ENCODE measurements at regions not wholly inside any gene's neighbourhood (a gene's known extent, or its start where the extent isn't known, plus 50 kb on each side); places are given as distances from the start of the nearest gene placed in this dataset.

- Mint-ChIP-seq H3K27me3 (ENCODE audit: low read depth, unreplicated experiment) (no peaks in the 10 kb centered on the region), H3K4me3 (ENCODE audit: unreplicated experiment) (no peak overlapping the region), H3K36me3 (ENCODE audit: low read depth, unreplicated experiment) (no peaks in the 10 kb centered on the region), H3K27ac (ENCODE audit: unreplicated experiment) (no peak overlapping the region), H3K4me1 (ENCODE audit: low read depth, unreplicated experiment) (peaks cover 5% of the 10 kb centered on the region), H3K9me3 (ENCODE audit: unreplicated experiment) (peaks cover 2% of the 10 kb centered on the region)
- Histone ChIP-seq H3K4me3 (ENCODE audit: insufficient read depth, low read depth, low read length) (no peak overlapping the region), H3K79me2 (ENCODE audit: insufficient read depth, low read length) (no peaks in the 10 kb centered on the region), H3K27me3 (ENCODE audit: insufficient read depth, low read length) (no peaks in the 10 kb centered on the region), H3K36me3 (ENCODE audit: insufficient read depth, low read length) (no peaks in the 10 kb centered on the region), H3K4me1 (ENCODE audit: insufficient read depth, low read length) (no peaks in the 10 kb centered on the region), H3K4me2 (ENCODE audit: low read length) (no peak overlapping the region), H3K9me3 (ENCODE audit: insufficient read depth, low read depth, low read length) (no peaks in the 10 kb centered on the region), H4K20me1 (ENCODE audit: insufficient read depth, low read length) (no peaks in the 10 kb centered on the region), H3K27ac (ENCODE audit: low read depth, low read length) (no peak overlapping the region), H2AFZ (ENCODE audit: low read depth, low read length) (no peak overlapping the region), H3K9ac (ENCODE audit: low read length) (no peak overlapping the region)
- no peak for TF ChIP-seq CTCF (IDR thresholded peaks at IDR 0.05; ENCODE audit: insufficient read depth, low read depth, low read length)
- no peak for TF ChIP-seq EZH2 (IDR thresholded peaks at IDR 0.05; ENCODE audit: insufficient read depth, low read length)
- DNase-seq (ENCODE audit: low read depth) (no peak), FAIRE-seq (no peak)
These were observed 1999.1 kb upstream of the ADGRL3 start for GRCh38 chr4:59200992-59201391.

- H3K4me3 Mint-ChIP-seq (ENCODE audit: unreplicated experiment) = no peak overlapping the region
- no peaks in the 10 kb centered on the region for H3K9me3 Mint-ChIP-seq (ENCODE audit: unreplicated experiment)
- peaks cover 3% of the 10 kb centered on the region for H3K4me1 Mint-ChIP-seq (ENCODE audit: low read depth, unreplicated experiment)
These were observed 1982.1 kb upstream of the ADGRL3 start for GRCh38 chr4:59217910-59218631.

More at GRCh38 chr4:59217910-59218631, 1982.1 kb upstream of the ADGRL3 start:
- H3K27me3 Mint-ChIP-seq (ENCODE audit: low read depth, unreplicated experiment) = no peaks in the 10 kb centered on the region
- H3K9me3 ChIP-seq (ENCODE audit: insufficient read depth, low read depth, low read length) = no peaks in the 10 kb centered on the region
- no peaks in the 10 kb centered on the region for H3K27me3 ChIP-seq (ENCODE audit: insufficient read depth, low read length)
- no peaks in the 10 kb centered on the region for H3K4me1 ChIP-seq (ENCODE audit: insufficient read depth, low read length)
- H3K36me3 ChIP-seq (ENCODE audit: insufficient read depth, low read length) = no peaks in the 10 kb centered on the region
- no peaks in the 10 kb centered on the region for H3K36me3 Mint-ChIP-seq (ENCODE audit: low read depth, unreplicated experiment)
- no peak overlapping the region for H3K27ac Mint-ChIP-seq (ENCODE audit: unreplicated experiment)
- no peak overlapping the region for H3K9ac ChIP-seq (ENCODE audit: low read length)
- H3K79me2 ChIP-seq (ENCODE audit: insufficient read depth, low read length) = no peaks in the 10 kb centered on the region
- no peak overlapping the region for H3K4me3 ChIP-seq (ENCODE audit: insufficient read depth, low read depth, low read length)
- FAIRE-seq (no peak), DNase-seq (ENCODE audit: low read depth) (no peak)
- TF ChIP-seq CTCF (IDR thresholded peaks at IDR 0.05; ENCODE audit: insufficient read depth, low read depth, low read length) = no peak
- TF ChIP-seq EZH2 (IDR thresholded peaks at IDR 0.05; ENCODE audit: insufficient read depth, low read length) = no peak
- no peak overlapping the region for H3K4me2 ChIP-seq (ENCODE audit: low read length)
- H3K27ac ChIP-seq (ENCODE audit: low read depth, low read length) = no peak overlapping the region
- no peaks in the 10 kb centered on the region for H4K20me1 ChIP-seq (ENCODE audit: insufficient read depth, low read length)
- H2AFZ ChIP-seq (ENCODE audit: low read depth, low read length) = no peak overlapping the region

Measured in astrocyte (in vitro differentiated cells and primary cell).